HG02885 (cell line): ENCODE measurements at regions not wholly inside any gene's neighbourhood (a gene's known extent, or its start where the extent isn't known, plus 50 kb on each side); places are given as distances from the start of the nearest gene placed in this dataset.
"Not testable (repeated sequence)": the region's sequence is repeated elsewhere in the genome, so short reads cannot be mapped to it uniquely, and the experiment has no call there.

ENCODE experiments used
- ATAC-seq: cut with Tn5 transposase; IDR thresholded peaks from one replicate; pipeline ENCODE4 v1.9.1; 2021; ENCODE audit warnings: mild to moderate bottlenecking; ENCODE audit not compliant: unreplicated experiment, poor library complexity

- ATAC-seq, result no peak
Observed at GRCh38 chr6:23654745-23655144, 471.3 kb upstream of the NRSN1 start.

GRCh38 chr6:23655525-23655924, 470.5 kb upstream of the NRSN1 start:
- no peak for ATAC-seq

GRCh38 chr6:23656255-23657194, 469.5 kb upstream of the NRSN1 start:
- ATAC-seq, result no peak

- no peak for ATAC-seq
Observed at GRCh38 chr6:23659125-23659524, 466.9 kb upstream of the NRSN1 start.

DNA sequence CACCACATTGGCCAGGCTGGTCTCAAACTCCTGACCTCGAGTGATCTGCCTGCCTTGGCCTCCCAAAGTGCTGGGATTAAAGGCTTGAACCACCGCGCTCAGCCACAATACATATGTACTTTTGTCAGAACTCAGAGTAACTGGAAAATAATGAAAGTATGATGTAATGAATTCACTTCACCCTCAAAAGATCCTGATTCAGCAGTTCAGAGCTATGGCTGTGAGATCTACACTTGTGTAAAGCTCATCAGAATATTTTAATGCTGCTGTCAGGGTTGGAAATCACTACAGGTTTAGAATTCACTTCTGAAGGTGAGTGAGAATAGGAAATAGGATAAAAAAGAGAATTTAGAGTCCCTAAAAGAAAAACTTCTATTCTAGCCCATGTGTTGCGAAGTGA, 464.5 kb upstream of the NRSN1 start:
- ATAC-seq, result no peak

DNA sequence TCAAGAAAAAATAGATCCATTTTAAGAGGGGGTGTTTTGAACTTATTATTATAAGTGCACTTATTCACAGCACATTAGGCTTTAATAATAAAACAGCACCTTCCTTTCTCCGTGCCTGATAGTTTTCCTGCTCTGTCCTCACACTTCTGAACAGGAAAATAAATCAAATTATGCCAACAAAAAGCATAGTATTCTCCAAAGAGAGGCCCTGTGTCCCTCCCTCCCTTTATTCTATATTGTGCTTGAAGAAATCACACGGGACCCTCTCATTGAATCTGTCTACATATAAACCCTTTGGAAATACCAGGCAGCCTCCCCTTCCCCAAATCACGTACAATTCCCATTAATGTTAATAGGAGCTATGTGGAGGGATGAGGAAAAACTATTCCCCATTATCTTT, 462.9 kb upstream of the NRSN1 start:
- no peak for ATAC-seq

GRCh38 chr6:23663652-23664051, 462.4 kb upstream of the NRSN1 start:
- ATAC-seq, result no peak

DNA sequence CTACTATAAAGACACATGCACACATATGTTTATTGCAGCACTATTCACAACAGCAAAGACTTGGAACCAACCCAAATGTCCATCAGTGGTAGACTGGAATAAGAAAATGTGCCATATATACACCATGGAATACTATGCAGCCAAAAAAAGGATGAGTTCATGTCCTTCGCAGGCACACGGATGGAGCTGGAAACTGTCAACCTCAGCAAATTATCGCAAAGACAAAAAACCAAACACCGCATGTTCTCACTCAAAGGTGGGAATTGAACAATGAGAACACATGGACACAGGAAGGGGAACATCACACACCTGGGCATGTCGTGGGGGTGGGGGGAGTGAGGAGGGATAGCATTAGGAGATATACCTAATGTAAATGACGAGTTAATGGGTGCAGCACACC, 460.1 kb upstream of the NRSN1 start:
- not testable (repeated sequence) for ATAC-seq

GRCh38 chr6:23672737-23673136, 453.3 kb upstream of the NRSN1 start:
- no peak for ATAC-seq

DNA sequence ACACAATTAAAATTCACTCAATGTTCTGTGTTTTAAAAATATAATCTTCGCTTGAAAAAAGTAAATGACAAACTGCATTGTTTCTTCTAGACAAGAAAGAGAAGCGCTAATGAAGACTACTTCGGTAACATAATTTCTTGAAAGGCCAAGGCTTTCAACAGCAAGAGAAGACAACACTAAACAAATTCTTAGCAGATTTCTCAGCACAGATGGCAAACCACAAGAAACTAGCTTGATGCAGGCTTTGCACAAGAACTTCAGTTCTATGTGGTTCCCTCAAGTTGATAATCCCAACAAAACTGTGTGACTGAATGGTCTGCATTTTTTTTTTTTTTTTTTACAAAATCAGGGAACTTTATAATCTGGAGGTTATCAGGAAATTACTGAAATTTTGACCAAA, 447.4 kb upstream of the NRSN1 start:
- ATAC-seq, result no peak

DNA sequence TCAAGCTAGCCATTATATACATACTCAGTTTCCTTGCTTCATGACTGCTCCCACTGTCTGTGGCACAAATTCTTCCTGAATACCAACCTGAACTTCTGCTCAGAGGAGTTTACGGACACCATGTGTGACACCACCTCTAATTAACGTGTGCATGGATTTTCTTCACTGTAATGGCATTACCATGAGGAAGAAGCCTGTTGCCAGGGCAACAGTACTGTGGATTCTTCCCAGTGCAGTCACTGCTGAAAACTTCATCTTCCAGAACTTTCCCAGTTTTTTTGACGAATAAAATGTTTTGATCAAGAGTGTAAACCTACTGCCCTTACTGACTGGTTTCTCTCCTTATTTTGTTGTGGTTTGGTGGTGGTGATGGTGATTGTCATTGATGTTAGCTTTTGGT, 444.3 kb upstream of the NRSN1 start:
- ATAC-seq, result no peak

GRCh38 chr6:23688650-23689049, 437.4 kb upstream of the NRSN1 start:
- ATAC-seq, result no peak

GRCh38 chr6:23690453-23691049, 435.5 kb upstream of the NRSN1 start:
- ATAC-seq, result no peak

- no peak for ATAC-seq
Observed at GRCh38 chr6:23692184-23692583, 433.8 kb upstream of the NRSN1 start.

DNA sequence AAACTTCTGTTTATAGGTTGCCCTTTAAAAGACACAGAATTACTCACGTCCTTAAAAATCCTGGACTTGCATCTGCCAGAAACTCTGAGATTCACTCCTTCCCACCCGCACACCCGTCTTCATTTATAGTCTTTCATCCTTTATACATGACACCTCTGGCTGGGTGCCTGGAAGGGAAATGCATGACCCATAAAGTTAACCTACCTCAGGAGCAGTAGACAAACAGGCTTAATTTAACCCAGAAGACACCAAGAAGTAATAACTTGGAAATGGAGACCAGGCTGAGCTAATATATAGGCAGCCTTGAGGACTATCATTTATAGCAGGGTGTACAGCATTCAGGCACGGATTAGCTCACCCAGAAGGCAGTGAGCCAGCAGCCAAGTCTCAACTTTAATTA, 429.0 kb upstream of the NRSN1 start:
- no peak for ATAC-seq

DNA sequence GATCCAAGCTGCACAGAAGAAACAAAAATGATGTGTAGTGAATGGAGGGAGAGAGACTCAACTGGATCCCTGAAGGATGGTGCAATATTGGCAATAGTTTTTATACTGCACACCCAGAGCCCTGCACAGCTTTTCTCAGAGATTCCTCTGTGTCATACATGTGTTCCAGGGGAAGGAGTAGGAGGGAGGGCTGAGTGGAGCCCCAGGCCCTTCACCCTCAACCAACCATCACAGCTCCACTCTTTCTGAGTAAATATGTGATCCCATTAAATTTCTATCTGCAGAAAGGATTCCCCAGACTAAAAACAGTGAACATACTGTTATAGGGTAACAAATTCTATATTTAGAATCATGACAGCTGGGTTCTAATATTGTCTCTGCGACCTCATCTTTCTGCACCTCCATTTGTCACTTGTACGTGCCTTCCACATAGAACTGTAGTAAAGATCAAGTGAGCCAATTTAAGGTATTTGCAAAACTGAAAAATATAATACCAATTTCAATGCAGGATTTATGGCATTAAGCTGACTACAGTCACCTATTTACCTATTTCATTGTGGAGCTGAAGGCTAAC, 421.4 kb upstream of the NRSN1 start:
- no peak for ATAC-seq

GRCh38 chr6:23705697-23706096, 420.3 kb upstream of the NRSN1 start:
- ATAC-seq, result no peak

DNA sequence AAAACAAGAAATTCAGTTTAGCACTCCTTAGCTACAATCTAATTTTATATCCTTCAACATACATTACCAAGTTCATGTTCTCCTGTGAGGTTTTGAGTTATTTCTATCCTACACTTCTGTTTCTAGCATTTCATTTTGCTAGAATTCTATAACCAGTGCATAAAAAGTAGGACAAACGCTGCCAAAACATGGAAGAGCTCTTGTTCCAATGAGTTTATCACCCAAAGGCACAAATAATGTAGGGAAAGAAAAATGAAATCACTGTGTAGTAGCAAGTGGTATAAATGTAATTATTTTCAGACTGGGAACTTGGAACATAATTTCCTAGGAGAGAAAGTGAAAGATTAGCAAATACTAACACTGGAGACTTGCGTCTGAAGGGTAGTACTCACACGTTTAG, 413.3 kb upstream of the NRSN1 start:
- no peak for ATAC-seq

DNA sequence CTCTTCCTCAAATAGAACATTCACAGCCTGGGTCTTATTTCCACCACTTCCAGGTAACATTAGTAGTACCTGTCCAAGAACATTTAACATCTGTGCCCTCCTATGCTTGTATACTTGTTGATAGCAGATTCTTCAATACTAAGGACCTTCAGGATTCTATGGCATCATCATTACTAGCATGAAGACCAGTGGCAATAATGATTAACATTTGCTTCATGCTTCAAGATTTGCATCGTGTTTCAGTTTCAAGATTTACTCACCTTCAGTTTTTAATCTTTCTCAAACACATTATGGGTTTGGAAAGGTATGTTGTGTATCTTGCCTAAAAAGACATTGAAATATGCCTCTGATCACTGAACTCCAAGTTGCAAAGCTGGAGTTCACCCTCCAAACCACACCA, 412.8 kb upstream of the NRSN1 start:
- ATAC-seq, result peak; percentile 59

- no peak for ATAC-seq
Observed at GRCh38 chr6:23728707-23729106, 397.3 kb upstream of the NRSN1 start.

DNA sequence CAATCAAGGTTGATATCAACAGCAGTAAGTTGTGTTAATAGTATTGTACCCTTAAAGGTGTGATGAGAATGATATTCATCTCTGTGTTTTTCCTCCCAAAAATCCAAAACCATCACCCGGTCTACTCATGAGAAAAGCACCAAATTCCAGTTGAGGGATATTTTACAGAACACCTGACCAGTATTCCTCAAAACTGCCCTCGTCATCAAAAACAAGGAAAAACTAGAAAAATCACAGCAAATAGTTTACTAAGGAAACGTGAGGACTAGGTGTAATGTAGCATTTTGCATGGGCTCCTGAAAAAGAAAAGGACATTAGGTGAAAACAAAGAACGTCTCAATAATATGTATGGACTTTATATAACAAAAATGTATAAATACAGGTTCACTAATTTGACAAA, 394.4 kb upstream of the NRSN1 start:
- ATAC-seq, result no peak

- no peak for ATAC-seq
Observed at GRCh38 chr6:23732521-23732920, 393.5 kb upstream of the NRSN1 start.
